Activated B cell treated with CpG ODN at 0.5 μM for 24 hours (primary cell): ENCODE measurements at regions not wholly inside any gene's neighbourhood (a gene's known extent, or its start where the extent isn't known, plus 50 kb on each side); places are given as distances from the start of the nearest gene placed in this dataset.

Source experiments
- ATAC-seq: fragments of 200-7000 bp; cut with Tn5 transposase; one replicate; pipeline ENCODE4 v1.10.0; 2021; ENCODE audit warnings: low read depth, mild to moderate bottlenecking, moderate library complexity
- CTCF ChIA-PET: fragments of 350-600 bp; sonication (Branson Sonifier 250); formaldehyde crosslinking; loops from one replicate; lab custom pipeline; 2021; ENCODE audit warnings: antibody characterized with exemption; lab: Charles Lee
- POLR2A ChIA-PET: fragments of 350-600 bp; sonication (Branson Sonifier 250); formaldehyde crosslinking; loops from one replicate; lab custom pipeline; 2021; ENCODE audit warnings: antibody characterized with exemption; lab: Charles Lee
- DNase-seq: peaks from one replicate; pipeline ENCODE4 v3.0.0; 2022
- H3K27ac Mint-ChIP-seq: one replicate; pipeline ENCODE4 v1.8.0; 2020; ENCODE audit warnings: mixed read lengths
- H3K27me3 Mint-ChIP-seq: one replicate; pipeline ENCODE4 v1.8.0; 2021; ENCODE audit warnings: mixed read lengths
- H3K36me3 Mint-ChIP-seq: one replicate; pipeline ENCODE4 v1.8.0; 2021; ENCODE audit warnings: low read depth, mixed read lengths
- H3K4me1 Mint-ChIP-seq: one replicate; pipeline ENCODE4 v1.8.0; 2021; ENCODE audit warnings: mixed read lengths
- H3K4me3 Mint-ChIP-seq: one replicate; pipeline ENCODE4 v1.8.0; 2020; ENCODE audit warnings: mild to moderate bottlenecking, mixed read lengths
- H3K9me3 Mint-ChIP-seq: one replicate; pipeline ENCODE4 v1.8.0; 2020; ENCODE audit warnings: mixed read lengths
- intact Hi-C: fragments of 100-400 bp; cut with micrococcal nuclease; formaldehyde crosslinking; loops from one replicate; pipeline ENCODE4 v1.15.1; 2024
- TF ChIP-seq, protein P1 (sequence below): fragments of 200-600 bp; IDR thresholded peaks from one replicate; pipeline ENCODE4 v1.8.0; 2022; ENCODE audit warnings: antibody characterized with exemption, mild to moderate bottlenecking

DNA sequence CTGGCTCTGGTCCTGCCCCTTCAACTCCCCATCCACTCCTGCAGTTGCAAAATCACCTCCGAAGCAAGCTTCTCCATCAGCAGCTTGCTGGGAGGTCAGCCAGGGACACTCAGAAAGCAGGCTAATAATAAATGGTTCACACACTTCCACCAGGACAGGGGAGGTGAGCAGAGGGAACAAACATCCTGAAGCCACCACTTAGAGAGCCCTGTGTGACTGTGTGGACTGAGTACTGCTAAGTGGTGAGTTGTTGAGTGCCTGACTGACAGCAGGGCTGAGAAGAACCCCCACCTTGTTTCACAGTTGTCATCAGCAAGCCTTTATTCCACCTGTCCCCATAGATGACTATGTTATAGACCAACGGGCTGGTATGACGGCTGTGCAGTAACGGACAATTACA lies 213.9 kb downstream of the CBLN1 start:
- CTCF ChIA-PET: no interaction called here
- ATAC-seq (no peak), DNase-seq (no peak)
- H3K9me3 Mint-ChIP-seq: no peaks in the 10 kb centered on the region
- H3K27me3 Mint-ChIP-seq: no peaks in the 10 kb centered on the region
- H3K4me3 Mint-ChIP-seq: no peak overlapping the region
- TF ChIP-seq, protein P1, sequence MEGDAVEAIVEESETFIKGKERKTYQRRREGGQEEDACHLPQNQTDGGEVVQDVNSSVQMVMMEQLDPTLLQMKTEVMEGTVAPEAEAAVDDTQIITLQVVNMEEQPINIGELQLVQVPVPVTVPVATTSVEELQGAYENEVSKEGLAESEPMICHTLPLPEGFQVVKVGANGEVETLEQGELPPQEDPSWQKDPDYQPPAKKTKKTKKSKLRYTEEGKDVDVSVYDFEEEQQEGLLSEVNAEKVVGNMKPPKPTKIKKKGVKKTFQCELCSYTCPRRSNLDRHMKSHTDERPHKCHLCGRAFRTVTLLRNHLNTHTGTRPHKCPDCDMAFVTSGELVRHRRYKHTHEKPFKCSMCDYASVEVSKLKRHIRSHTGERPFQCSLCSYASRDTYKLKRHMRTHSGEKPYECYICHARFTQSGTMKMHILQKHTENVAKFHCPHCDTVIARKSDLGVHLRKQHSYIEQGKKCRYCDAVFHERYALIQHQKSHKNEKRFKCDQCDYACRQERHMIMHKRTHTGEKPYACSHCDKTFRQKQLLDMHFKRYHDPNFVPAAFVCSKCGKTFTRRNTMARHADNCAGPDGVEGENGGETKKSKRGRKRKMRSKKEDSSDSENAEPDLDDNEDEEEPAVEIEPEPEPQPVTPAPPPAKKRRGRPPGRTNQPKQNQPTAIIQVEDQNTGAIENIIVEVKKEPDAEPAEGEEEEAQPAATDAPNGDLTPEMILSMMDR: no peak
- H3K4me1 Mint-ChIP-seq: no peaks in the 10 kb centered on the region
- H3K27ac Mint-ChIP-seq: no peak overlapping the region
- H3K36me3 Mint-ChIP-seq: no peaks in the 10 kb centered on the region
- intact Hi-C loops: no loop called here
- POLR2A ChIA-PET: no interaction called here

DNA sequence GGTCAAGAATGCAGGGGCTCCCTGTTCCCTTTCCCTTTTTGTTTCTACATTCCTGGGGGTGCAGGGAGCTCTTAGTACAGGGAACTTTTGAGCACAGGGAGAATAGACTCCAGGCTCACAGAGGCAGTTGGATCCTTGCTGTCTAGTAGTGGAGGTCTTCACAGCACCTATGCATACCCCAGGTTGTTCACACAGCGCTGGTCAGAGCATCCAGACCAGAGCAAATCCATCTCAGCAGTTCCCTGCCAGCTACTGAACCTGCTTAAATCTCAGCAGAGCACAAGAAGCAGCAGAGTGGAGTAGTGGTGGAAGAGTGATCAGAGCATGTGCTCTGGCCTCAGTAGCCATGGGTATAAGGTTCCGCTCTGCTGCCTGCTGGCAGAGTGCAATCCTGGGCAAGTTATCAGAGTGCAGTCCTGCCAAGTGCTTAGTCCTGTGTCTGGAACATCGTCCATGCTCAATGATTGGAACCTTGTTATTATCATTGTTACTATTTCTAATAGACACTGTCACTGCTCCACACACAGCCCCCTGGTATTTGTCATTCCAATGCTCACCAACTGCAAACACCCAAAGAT lies 220.4 kb downstream of the CBLN1 start:
- H3K9me3 Mint-ChIP-seq: no peaks in the 10 kb centered on the region
- no peak overlapping the region for H3K27ac Mint-ChIP-seq
- ATAC-seq (no peak), DNase-seq (no peak)
- ChIA-PET CTCF (no interaction called here), POLR2A (no interaction called here)
- intact Hi-C loops: no loop called here
- H3K27me3 Mint-ChIP-seq: no peaks in the 10 kb centered on the region
- H3K4me1 Mint-ChIP-seq: no peaks in the 10 kb centered on the region
- no peaks in the 10 kb centered on the region for H3K36me3 Mint-ChIP-seq
- no peak overlapping the region for H3K4me3 Mint-ChIP-seq
- TF ChIP-seq, protein P1: no peak

DNA sequence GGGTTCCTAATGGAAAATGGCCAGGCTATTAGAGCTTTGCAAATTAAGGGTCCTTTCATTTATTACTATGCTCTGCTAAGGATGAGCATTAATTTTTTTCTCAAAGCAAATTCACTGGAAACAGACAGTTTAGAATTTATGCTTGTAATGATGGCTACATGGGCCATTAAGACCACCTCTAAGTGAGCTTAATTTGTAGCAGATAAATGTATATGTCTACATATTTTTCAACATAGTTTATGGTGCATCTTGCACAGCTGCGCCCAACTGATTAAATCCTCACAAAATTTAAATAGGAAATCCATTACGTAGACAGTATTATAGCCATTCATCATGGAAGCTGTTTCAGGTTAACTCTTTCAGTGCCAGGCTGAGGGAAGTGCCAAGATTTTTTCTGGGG lies 220.9 kb downstream of the CBLN1 start:
- ChIA-PET CTCF (no interaction called here), POLR2A (no interaction called here)
- no peaks in the 10 kb centered on the region for H3K36me3 Mint-ChIP-seq
- intact Hi-C loops: no loop called here
- H3K9me3 Mint-ChIP-seq: no peaks in the 10 kb centered on the region
- H3K27me3 Mint-ChIP-seq: no peaks in the 10 kb centered on the region
- TF ChIP-seq, protein P1: no peak
- H3K4me3 Mint-ChIP-seq: no peak overlapping the region
- ATAC-seq: no peak
- no peak overlapping the region for H3K27ac Mint-ChIP-seq
- no peak for DNase-seq
- H3K4me1 Mint-ChIP-seq: no peaks in the 10 kb centered on the region

DNA sequence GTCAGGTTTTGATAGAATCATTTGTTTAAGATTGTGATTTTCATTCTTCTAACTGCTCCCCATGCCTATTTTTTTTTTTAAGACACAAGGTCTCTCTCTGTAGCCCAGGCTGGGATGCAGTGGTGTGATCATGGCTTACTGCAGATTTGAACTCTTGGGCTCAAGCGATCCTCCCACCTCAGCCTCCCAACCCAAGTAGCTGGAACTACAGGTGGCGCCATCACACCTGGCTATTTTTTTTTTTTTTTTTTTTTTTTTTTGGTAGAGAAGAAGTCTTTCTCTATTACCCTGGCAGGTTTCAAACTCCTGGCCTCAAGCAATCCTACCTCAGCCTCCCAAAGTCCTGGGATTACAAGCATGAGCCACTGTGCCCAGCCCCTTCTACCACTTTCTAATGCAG lies 223.3 kb downstream of the CBLN1 start:
- ChIA-PET CTCF (no interaction called here), POLR2A (no interaction called here)
- DNase-seq: no peak
- H3K4me1 Mint-ChIP-seq: no peaks in the 10 kb centered on the region
- H3K27ac Mint-ChIP-seq: no peak overlapping the region
- H3K4me3 Mint-ChIP-seq: no peak overlapping the region
- no peaks in the 10 kb centered on the region for H3K36me3 Mint-ChIP-seq
- H3K27me3 Mint-ChIP-seq: peaks cover 2% of the 10 kb centered on the region
- no peak for ATAC-seq
- no peaks in the 10 kb centered on the region for H3K9me3 Mint-ChIP-seq
- TF ChIP-seq, protein P1: no peak
- intact Hi-C loops: no loop called here

DNA sequence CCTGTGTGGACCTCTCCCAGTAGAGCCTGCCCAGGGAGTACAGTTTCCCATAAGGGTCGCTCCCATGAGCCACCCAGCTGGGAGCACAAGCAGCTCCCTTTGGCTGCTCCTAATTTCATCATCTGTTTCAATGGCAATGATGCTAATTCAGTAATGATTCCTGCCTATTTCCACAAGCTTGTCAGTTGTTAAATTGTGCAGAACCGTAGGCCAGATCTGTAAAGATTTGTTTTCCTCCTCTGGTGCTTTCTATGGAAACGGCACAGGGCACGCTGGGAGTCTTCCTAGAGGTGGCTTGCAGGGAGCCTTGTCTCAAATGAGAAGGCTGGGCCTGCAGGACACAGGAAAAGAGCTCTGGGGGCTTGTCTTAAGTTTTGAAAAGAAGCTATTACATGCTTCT lies 223.7 kb downstream of the CBLN1 start:
- Mint-ChIP-seq H3K27ac (no peak overlapping the region), H3K36me3 (no peaks in the 10 kb centered on the region), H3K9me3 (no peaks in the 10 kb centered on the region), H3K4me3 (no peak overlapping the region), H3K4me1 (no peaks in the 10 kb centered on the region), H3K27me3 (peaks cover 2% of the 10 kb centered on the region)
- no peak for ATAC-seq
- no peak for DNase-seq
- TF ChIP-seq, protein P1: no peak
- ChIA-PET POLR2A (no interaction called here), CTCF (no interaction called here)
- intact Hi-C loops: no loop called here
